Esophagus muscularis mucosa (tissue), 3 donors: ENCODE measurements at regions not wholly inside any gene's neighbourhood (a gene's known extent, or its start where the extent isn't known, plus 50 kb on each side); places are given as distances from the start of the nearest gene placed in this dataset.

ENCODE experiments used
- POLR2A ChIP-seq: fragments of 450-650 bp; IDR thresholded peaks from one replicate; pipeline ENCODE4 v1.6.1; 2017; ENCODE audit warnings: antibody characterized with exemption, moderate library complexity, mild to moderate bottlenecking, low read depth
- POLR2AphosphoS5 ChIP-seq, 2 donors: sonication (generic); formaldehyde crosslinking; IDR thresholded peaks; one replicate each; pipeline ENCODE4 v1.6.1; 2017; ENCODE audit warnings: antibody characterized with exemption in 2 of 2
- TF ChIP-seq, protein P1 (sequence below), 3 experiments: fragments of 200-600 bp in 2 of 3; fragments of 450-650 bp in 1 of 3; sonication (generic) in 2 of 3; IDR thresholded peaks; one replicate each; pipeline ENCODE4 v1.5.1; 2017 to 2019; ENCODE audit warnings: antibody characterized with exemption in 3 of 3, mild to moderate bottlenecking in 2 of 3, moderate library complexity in 1 of 3

DNA sequence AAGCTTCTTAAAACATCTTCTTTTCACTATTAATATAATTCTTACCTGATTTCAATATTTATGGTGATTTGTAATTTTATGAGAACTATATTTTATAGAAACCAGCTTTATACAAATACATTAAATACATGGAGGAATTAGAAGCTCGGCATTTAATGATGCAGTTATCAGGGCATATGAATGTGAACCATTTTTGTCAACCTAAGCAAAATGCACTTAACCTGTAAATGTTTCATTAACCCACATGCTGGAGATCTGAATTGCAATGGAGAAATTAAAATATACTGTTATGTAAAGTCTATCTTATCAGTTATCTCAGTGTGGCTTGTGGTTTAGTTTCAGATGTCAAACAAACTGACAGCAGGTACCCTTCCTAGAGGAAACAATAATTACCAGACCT, 63.2 kb upstream of the CDH12 start:
- TF ChIP-seq POLR2AphosphoS5 (IDR thresholded peaks at IDR 0.05), result no peak
- TF ChIP-seq, protein P1, sequence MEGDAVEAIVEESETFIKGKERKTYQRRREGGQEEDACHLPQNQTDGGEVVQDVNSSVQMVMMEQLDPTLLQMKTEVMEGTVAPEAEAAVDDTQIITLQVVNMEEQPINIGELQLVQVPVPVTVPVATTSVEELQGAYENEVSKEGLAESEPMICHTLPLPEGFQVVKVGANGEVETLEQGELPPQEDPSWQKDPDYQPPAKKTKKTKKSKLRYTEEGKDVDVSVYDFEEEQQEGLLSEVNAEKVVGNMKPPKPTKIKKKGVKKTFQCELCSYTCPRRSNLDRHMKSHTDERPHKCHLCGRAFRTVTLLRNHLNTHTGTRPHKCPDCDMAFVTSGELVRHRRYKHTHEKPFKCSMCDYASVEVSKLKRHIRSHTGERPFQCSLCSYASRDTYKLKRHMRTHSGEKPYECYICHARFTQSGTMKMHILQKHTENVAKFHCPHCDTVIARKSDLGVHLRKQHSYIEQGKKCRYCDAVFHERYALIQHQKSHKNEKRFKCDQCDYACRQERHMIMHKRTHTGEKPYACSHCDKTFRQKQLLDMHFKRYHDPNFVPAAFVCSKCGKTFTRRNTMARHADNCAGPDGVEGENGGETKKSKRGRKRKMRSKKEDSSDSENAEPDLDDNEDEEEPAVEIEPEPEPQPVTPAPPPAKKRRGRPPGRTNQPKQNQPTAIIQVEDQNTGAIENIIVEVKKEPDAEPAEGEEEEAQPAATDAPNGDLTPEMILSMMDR (IDR thresholded peaks at IDR 0.05), result no peak
- no peak for TF ChIP-seq POLR2A
